ENCODE measurements at regions not wholly inside any gene's neighbourhood (a gene's known extent, or its start where the extent isn't known, plus 50 kb on each side); places are given as distances from the start of the nearest gene placed in this dataset.

DNA sequence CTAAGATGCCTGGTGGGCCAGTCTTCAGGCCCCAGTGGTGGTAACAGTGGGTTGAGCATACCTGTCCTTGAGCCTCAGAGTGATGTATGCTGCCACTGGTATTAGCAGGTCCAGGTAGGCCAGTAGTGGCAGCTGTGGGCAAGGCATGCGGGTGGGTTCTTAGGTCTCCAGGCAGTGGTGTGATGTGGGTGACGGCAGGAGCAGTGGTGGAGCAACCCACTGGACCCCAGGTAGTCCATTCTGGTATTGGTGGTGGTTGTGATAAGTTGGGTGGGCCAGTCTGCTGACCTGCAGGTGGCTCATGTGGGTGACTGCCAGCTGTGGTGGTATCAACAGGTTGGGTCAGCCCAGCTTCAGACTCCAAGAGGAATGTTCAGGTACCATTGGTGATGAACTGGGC, 165.0 kb upstream of the GORAB start (continued):
- TF ChIP-seq CEBPB (IDR thresholded peaks at IDR 0.05; ENCODE audit: low read depth, low read length) (no peak), SIN3A (conservative IDR thresholded peaks at IDR 0.05 in 1 of 2, IDR thresholded peaks at IDR 0.05 in 1 of 2; ENCODE audit: low read depth in 1 of 2, low read length in 2 of 2) (no peak), RFX5 (IDR thresholded peaks at IDR 0.05; ENCODE audit: borderline replicate concordance, low read depth, low read length) (no peak), CTBP2 (IDR thresholded peaks at IDR 0.05; ENCODE audit: borderline replicate concordance, insufficient read depth, insufficient read length, low read length) (no peak), CTCF (IDR thresholded peaks at IDR 0.05; ENCODE audit: control extremely low read depth in 1 of 3, insufficient read depth in 1 of 3, low read depth in 1 of 3, low read length in 3 of 3) (no peak), SP1 (IDR thresholded peaks at IDR 0.05; ENCODE audit: low read depth, low read length) (no peak)

Measured in H1 (cell line).